ENCODE measurements at regions not wholly inside any gene's neighbourhood (a gene's known extent, or its start where the extent isn't known, plus 50 kb on each side); places are given as distances from the start of the nearest gene placed in this dataset.

GRCh38 chr9:26682796-26683496 is 209.7 kb downstream of the CAAP1 start:
- intact Hi-C loops (cut with micrococcal nuclease): no loop called here
- Mint-ChIP-seq H3K9me3 (ENCODE audit: unreplicated experiment) (no peaks in the 10 kb centered on the region), H3K4me1 (ENCODE audit: insufficient read depth, unreplicated experiment) (peaks cover 6% of the 10 kb centered on the region), H3K27me3 (ENCODE audit: insufficient read depth, unreplicated experiment) (peaks cover 43% of the 10 kb centered on the region), H3K36me3 (ENCODE audit: insufficient read depth, unreplicated experiment) (no peaks in the 10 kb centered on the region), H3K4me3 (ENCODE audit: unreplicated experiment) (no peak overlapping the region), H3K27ac (ENCODE audit: low read depth, unreplicated experiment) (no peak overlapping the region)
- BruUV-seq (replicated peaks): no TSS peak
- no peak for DNase-seq (ENCODE audit: unreplicated experiment)
- no peak for TF ChIP-seq CTCF (IDR thresholded peaks at IDR 0.05; ENCODE audit: unreplicated experiment)
- CTCF ChIA-PET: no interaction called here
- POLR2A ChIA-PET: no interaction called here

- Mint-ChIP-seq H3K27ac (ENCODE audit: low read depth, unreplicated experiment) (no peak overlapping the region), H3K27me3 (ENCODE audit: insufficient read depth, unreplicated experiment) (peaks cover 39% of the 10 kb centered on the region), H3K9me3 (ENCODE audit: unreplicated experiment) (no peaks in the 10 kb centered on the region), H3K36me3 (ENCODE audit: insufficient read depth, unreplicated experiment) (no peaks in the 10 kb centered on the region), H3K4me1 (ENCODE audit: insufficient read depth, unreplicated experiment) (peaks cover 6% of the 10 kb centered on the region), H3K4me3 (ENCODE audit: unreplicated experiment) (no peak overlapping the region)
- no peak for DNase-seq (ENCODE audit: unreplicated experiment)
- ChIA-PET POLR2A (no interaction called here), CTCF (no interaction called here)
- BruUV-seq (replicated peaks): no TSS peak
- intact Hi-C loops (cut with micrococcal nuclease): no loop called here
- TF ChIP-seq CTCF (IDR thresholded peaks at IDR 0.05; ENCODE audit: unreplicated experiment): no peak
Measured at GRCh38 chr9:26682041-26682440, 210.6 kb downstream of the CAAP1 start.

GRCh38 chr9:26677965-26678706 is 214.5 kb downstream of the CAAP1 start:
- POLR2A ChIA-PET: no interaction called here
- Mint-ChIP-seq H3K36me3 (ENCODE audit: insufficient read depth, unreplicated experiment) (no peaks in the 10 kb centered on the region), H3K9me3 (ENCODE audit: unreplicated experiment) (no peaks in the 10 kb centered on the region), H3K27ac (ENCODE audit: low read depth, unreplicated experiment) (no peak overlapping the region), H3K4me3 (ENCODE audit: unreplicated experiment) (no peak overlapping the region), H3K27me3 (ENCODE audit: insufficient read depth, unreplicated experiment) (peaks cover 23% of the 10 kb centered on the region), H3K4me1 (ENCODE audit: insufficient read depth, unreplicated experiment) (no peaks in the 10 kb centered on the region)
- DNase-seq (ENCODE audit: unreplicated experiment): no peak
- no TSS peak for BruUV-seq (replicated peaks)
- no peak for TF ChIP-seq CTCF (IDR thresholded peaks at IDR 0.05; ENCODE audit: unreplicated experiment)
- CTCF ChIA-PET: no interaction called here
- intact Hi-C loops (cut with micrococcal nuclease): no loop called here

GRCh38 chr9:26675035-26675434 is 217.6 kb downstream of the CAAP1 start:
- CTCF ChIA-PET: no interaction called here
- Mint-ChIP-seq H3K4me1 (ENCODE audit: insufficient read depth, unreplicated experiment) (no peaks in the 10 kb centered on the region), H3K9me3 (ENCODE audit: unreplicated experiment) (no peaks in the 10 kb centered on the region), H3K27me3 (ENCODE audit: insufficient read depth, unreplicated experiment) (peaks cover 29% of the 10 kb centered on the region), H3K27ac (ENCODE audit: low read depth, unreplicated experiment) (no peak overlapping the region), H3K4me3 (ENCODE audit: unreplicated experiment) (no peak overlapping the region), H3K36me3 (ENCODE audit: insufficient read depth, unreplicated experiment) (no peaks in the 10 kb centered on the region)
- intact Hi-C loops (cut with micrococcal nuclease): no loop called here
- POLR2A ChIA-PET: no interaction called here
- no TSS peak for BruUV-seq (replicated peaks)
- no peak for DNase-seq (ENCODE audit: unreplicated experiment)
- no peak for TF ChIP-seq CTCF (IDR thresholded peaks at IDR 0.05; ENCODE audit: unreplicated experiment)

Measured in MCF 10A (cell line).